HCEC 1CT (cell line): ENCODE measurements at regions not wholly inside any gene's neighbourhood (a gene's known extent, or its start where the extent isn't known, plus 50 kb on each side); places are given as distances from the start of the nearest gene placed in this dataset.
"Not testable (repeated sequence)": the region's sequence is repeated elsewhere in the genome, so short reads cannot be mapped to it uniquely, and the experiment has no call there.

ENCODE experiments used
- DNase-seq: peaks from one replicate; pipeline ENCODE4 v3.0.0-alpha.2; 2017

DNA sequence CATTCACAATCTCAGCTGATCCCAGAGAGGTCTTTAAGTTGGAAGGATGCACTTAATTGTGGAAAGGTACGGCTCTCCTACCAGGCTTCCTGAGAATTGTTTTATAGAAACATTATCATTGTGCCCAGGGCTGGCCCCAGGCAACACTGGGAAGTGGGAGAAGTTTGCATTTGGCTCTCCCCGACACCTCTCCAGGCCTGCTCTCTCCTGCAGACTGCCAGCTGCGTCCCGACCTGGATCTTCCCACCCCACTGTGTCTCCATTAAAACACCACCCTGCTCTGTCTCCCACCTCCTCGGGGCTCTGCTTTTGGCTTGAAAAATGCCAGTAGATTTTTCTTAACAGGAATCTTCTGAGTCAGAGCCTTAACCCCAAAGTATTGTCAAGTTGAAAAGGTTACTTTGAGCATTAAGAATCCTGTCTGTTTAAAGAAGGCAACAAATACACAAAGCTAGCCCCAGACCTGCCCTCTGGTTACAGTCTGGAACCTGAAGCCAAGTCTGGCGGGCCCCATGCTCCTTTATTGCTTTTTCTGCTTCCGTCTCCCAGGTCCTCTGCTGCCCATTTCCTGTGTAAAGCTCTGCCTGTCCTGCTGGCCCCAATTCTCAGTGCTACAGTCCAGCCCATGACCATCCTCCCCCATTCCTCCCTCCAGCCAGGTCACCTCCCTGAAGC, 530.2 kb downstream of the SOX6 start:
- DNase-seq = no peak

DNA sequence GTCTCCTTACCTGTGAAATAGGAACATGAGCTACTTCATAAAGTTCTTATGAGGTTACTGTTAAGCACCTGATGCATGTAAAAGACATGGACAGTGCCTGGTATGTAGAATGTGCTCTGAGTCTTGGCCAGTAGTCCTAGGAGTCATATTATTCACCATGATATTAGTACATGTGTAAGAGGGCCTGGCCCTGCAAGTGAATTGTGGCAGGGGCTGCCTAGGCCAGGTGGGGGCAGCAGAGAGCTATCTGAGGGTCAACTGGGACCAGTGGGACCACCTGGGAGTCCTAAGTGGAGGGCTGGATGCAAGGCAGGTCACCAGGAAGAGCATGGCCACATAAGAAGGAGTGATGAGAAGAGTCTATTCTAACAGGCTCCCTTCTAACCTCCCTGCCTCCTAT, 529.5 kb downstream of the SOX6 start:
- DNase-seq = no peak

DNA sequence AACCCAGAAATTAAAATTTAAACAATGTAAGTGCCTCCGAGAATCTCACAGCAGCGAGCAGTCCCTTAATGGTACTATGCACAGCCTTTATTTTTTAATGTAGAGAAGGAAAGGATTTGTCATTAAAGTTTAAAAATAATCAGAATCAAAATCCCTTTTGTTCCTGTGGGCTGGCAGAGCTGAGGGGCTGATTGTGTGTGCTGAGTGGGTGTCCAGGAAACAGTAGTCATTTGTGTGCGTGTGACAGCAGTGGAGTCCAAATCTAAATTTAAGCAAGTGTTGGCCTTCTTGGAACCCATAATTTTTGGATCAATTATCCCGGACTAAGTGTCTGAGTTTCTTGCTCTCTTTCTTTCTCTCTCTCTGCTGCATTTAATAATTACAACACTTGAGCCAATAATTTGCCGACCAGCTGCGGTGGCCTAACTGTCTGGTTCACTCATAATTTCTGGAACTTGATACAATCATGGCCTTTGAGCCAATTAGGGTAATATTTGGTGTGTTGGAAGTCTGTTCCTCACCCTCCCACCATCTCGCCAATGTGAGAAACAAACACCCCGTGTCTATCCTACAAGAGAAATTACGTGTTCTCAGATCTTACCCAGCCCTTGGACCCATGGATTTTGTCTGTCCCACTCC, 528.0 kb downstream of the SOX6 start:
- no peak for DNase-seq

DNA sequence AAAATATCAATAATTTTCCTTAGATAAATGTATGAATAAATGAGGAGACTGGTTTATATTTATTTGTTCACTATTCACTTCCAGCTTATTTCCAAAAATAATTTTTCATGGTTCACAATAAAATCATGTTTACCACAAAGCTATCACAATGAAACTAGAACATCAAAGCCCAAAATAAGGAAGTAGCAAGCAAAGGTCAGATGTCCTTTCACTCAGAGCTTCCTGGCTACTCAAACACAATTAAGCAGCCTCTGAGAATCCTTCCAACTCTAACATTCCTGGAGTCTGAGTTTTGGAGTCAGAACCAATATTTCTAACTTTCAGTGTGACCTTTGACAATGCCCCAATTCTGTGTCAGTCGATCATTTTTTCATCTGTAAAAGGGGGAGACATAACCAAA, 527.0 kb downstream of the SOX6 start:
- DNase-seq = no peak

DNA sequence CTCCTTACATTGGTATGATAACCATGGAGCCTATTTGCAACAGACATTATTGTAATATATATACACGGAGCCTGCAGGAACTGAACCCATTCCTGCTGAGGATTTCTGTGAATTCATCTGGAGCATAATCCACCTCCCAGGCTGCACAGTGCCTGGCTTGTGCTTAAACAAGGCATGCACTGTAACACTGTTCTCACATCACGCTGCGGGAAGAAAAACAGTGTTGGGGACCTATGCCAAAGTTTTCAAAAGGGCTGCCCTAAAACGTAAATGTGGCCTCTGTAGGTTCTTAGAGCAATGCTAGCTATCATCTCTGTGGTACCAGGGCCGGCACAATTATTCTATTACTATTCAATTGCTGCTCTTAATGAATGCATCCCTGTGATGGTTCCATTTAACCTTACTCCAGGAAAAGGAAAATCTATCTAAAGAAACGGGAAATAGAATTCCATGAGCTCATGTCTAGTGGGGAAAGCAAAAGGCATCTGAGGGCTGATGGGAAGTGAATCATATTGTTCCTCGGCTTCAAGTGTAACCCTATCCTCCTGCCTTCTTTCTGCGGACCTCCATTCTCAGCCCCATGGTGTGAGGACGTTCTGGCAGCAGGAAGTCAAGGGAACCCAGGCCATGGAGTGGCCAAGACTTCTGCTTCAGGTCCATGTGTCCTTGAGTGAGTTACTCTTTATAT, 525.5 kb downstream of the SOX6 start:
- DNase-seq = no peak

DNA sequence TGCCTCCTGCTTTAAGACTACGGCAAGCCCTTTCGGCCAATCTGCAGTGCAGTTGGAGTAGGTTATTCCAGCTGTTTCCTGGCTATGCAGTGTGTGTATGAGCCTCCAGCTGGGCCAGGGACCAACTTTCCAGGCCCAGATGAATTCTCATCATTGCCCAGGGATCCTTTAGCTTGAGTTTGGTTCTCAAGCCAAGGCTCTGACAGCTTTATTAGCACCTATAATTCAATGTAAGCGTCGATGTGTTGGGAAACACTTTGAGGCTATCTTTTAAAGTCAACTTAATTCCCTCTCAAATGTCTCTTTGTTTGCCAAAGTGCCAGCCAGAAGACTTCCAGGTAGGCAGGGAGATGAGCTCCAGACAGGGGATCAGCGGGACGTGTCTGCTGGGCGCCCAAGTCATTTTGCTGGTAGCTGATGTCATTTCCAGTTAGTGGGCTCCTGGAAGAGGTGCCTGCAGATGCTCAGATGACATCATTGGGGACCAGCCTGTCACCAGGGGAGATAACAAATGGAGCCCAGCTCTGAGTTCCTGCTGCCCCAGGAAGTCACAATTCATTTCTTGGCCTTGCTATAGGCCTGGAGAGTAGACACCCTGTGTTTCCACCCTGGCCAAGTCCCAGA, 520.4 kb downstream of the SOX6 start:
- no peak for DNase-seq

DNA sequence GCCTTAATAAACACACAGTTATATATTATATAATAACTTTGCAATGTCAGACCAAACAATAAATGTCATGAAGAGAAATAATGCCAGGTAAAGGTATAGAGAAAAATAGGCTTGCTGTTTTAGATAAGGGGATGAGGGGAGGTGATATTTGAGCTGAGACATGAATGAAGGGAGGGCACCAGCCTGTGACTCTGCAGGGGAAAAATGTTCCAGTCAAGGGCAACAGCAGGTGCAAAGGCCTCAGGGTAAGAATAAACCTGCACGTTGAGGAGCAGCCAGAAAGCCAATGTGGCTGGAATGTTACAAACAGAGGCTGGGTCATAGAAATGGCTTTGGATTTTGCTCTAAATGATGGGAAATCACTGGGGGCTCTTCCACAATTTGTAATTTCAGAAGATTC, 519.6 kb downstream of the SOX6 start:
- DNase-seq = no peak

DNA sequence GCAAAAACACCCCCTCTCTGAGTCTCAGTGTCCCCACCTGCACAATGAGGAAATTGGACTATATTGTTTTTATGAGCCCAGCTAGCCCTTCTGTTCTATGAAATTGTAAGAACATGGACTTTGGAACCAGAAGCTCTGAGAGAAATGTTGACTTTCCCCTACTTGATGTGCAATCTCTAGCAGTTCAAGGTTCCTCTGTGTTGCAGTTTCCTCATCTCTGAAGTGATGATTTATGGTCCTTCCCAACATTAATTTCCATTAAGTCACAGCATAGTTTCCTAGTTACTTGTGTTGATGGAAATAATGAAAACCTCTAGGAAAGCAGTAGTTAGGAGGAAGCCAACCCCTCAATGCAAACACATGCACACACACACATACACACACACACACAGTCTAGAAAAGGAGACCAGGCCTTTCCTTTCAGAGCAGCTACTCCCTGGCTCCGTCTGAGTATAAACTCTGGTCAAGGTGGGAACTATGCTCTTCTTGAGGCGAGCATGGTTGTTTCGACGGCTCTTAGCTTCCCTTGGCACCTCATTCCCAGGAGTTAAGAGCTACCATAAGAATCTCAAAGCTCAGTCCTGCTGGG, 518.4 kb downstream of the SOX6 start:
- DNase-seq = no peak

DNA sequence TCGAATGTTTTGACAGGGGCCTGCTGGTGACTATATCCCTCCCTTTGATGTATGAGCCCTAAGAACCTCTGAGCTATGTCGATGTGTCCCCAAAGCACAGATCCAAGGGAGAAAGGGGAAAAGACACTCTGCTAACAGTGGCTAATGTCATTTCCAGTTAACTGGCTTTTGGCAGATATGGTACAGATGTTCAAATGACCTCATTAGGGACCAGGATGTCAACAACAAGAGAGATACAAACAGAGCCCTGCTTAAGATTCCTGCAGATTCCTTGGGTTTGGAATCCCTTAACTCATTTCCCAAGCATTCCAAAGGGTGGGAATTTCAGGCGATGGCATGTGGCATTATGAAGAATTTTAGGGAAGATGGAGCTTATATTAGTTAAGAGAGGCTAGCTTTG, 517.3 kb downstream of the SOX6 start:
- no peak for DNase-seq

DNA sequence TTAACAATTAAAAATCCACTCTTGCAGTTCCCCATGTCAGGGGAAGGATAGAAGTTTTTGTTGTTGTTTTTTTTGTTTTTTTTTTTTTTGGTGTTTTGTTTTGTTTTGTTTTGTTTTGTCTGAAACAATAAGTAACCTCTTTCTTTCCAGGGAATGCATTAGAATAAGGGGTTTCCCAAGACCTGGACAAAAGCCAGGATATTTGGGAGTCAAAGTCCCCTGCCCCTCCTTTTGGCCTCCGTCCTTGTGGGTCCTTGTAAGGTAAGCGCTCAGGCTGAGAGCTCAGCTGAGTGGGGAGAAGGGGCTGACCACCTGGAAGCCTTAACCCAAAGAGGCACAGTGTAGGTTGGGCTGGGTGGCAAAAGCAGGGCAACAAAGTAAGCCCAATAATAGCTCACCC, 515.4 kb downstream of the SOX6 start:
- no peak for DNase-seq

DNA sequence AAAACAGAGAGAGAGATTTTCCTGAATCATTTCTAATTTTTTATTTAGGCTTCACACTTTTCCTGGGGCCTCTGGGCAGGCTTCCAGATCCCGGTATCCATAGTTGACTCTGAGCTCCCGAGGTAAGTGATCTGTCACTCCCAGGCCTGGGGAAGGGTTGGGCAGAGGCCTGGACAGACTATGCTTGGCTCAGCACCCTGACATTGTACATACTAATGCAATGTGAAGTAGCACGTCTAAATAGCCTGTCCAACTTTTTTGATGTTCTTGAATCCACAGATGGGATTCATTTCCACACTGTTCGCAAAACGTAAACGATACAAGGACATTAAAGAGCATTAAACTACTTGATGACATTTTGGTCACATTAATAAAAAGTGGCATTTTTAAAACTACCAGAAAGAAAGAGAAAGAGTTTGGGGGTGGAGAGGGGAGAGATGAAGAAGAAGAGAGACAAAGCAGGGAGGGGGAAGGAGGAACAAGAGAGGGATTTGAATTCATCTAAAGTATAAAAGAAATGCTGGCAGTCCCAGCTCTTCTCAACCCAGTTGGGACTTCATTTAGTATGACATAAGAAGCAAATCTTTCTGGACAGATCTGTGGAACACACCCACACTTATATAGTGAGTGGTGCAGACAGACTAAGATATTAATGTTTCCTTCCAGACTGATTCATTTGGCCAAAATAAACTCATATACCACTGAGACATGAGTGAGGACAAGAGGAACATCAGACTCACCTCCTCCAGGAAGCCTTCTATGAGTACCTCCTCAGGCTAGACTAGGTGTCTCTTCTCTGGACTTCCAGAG, 514.2 kb downstream of the SOX6 start:
- DNase-seq = no peak

DNA sequence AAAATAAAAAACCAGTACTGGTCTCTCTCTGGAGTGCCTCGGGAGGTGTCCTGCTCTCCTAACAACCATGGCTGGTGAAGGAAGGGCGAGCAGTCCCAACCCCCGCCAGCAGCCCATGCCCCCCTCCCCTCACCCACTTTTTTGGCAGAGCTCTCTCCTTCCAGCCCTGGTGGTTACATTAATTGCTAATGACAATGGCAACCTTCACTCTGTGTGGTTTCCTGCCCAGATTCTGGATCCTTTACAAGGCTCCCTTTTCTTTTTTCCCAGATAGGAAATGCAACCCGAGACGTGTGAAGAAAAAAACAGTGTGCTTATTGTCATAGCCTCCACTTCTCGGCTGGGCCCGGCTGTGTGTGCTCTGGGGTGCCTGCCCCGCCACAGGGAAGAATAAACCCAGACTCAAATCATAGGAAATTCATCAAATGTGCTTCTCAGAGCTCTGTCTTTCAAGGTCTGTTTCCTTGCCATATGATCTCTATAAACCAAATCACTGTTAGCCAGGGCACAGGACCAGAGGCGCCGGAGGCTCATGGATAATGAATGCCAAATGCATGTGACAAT, 513.0 kb downstream of the SOX6 start:
- no peak for DNase-seq

DNA sequence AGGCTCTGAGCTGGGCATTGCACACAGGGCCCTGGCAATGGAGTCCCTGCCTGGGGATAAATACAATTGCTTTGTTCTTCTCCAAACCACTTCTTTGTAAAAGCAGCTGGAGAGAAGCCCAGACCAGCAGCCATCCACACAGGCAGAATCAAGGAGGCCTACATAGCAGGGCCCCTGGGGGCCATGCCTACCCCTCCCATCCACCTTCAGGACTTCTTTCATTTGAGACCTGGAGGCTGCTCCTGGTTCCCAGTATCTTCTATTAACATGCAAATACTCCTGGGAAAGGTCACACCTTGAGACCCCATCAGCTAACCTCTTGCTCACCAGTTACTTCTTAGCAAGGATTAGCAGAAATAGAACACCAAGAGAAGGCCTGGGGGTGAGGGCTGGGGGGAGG, 511.1 kb downstream of the SOX6 start:
- DNase-seq = no peak

DNA sequence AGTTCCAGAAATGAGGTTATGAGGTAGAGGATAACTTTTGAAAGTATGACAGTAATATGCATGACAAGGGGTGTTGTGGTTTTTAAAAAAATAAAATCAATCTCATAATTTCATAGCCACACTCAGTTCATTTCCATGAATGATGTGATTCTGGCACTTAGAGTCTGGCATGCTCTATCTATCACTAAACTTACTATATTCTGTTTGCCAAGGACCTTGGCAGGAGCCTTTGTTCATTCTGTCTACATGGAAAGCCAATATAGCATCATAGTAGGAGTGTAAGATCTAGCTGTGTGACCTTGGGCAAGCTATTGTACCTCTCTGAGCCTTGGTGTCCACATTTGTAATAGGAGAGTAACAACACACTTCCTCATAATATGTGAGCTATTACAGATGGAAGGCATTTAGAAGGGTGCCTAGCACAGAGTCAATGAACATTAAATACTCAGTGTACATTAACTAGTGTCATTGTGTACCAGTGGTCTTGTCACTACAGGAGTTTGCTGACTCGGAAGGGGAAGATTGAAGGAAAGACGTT, 507.6 kb downstream of the SOX6 start:
- no peak for DNase-seq

DNA sequence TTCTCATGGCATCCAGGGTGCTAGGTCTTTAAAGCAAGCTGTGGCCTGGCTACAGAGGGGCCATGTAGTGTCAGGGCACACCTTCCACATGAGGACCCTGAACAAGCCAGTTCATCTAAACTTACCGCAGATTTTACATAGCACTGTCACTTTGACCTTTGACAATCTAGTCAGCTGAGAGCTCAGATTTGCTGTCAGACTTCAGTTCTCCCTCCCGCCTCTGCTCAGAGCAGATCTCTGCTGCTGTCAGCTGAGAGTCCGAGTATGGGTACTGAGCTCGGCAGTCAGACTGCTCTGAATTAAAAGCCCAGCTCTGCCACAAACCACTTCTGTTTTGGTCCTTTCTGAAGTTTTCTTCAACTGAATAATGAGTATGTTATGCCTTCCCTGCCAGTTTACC, 507.1 kb downstream of the SOX6 start:
- DNase-seq = no peak

DNA sequence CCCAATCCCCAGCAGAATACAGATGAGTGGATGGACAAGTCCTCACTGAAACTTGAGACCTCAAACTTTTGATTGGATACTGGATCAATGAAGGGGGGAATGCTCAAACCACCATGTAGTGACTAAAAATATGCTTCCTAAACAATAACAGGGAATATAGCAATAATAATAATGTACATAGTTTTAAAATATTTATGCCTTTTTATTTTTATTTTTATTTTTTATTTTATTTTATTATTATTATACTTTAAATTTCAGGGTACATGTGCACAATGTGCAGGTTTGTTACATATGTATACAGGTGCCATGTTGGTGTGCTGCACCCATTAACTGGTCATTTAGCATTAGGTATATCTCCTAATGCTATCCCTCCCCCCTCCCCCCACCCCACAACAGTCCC, 506.0 kb downstream of the SOX6 start:
- not testable (repeated sequence) for DNase-seq

DNA sequence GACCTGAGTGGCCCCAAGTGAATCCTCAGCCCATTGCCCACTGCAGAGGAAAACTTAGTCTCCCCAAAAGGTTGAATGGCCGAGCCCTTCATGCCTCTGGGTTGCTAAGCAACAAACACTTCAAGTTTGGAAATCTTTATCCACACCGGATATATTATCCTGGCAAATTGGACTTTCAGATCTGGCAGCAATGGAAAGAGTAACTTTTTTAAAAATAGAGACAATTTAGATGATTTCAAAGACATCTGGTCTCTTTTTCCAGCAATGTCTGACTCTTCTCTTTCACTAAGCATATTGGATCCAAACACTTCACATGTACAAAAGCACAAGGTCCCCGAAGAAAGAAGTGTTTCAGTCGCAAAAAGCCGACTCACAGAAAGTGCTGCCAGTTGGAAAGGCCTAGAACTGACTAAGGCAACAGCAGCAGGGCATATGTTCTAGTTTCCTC, 505.3 kb downstream of the SOX6 start:
- no peak for DNase-seq

DNA sequence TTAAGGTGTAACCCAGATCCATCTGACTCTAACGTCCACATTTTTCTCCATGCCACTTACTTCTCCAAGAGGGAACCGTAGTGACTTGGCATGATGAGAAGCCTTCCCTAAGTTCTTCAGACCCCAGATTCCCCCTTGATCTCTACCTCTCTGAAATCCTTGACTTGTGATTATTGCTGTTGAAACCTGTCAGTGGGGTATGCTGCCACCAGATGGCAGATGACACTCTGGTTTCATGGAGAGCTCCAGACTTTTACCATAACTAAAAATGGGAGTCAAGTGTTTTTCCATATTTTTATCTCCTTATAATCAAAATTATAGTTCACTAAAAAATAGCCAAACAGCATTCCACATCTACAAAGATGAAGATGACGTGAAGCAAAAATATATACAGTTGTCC, 504.2 kb downstream of the SOX6 start:
- no peak for DNase-seq

DNA sequence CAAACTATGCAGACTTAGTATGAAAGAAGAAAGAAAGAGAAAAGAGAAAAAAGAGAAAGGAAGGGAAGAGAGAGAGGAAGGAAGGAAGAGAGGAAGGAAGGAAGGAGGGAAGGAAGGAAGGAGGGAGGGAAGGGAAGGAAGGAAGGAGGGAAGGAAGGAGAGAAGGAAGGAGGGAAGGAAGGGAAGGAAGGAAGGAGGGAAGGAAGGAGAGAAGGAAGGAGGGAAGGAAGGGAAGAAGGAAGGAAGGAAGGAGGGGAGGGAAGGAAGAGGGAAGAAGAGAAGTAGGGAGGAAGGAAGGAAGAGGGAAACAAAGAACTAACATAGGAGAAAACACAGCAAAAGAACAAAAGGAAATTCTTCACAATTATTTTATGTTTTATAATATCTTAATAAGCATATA, 502.1 kb downstream of the SOX6 start:
- no peak for DNase-seq

DNA sequence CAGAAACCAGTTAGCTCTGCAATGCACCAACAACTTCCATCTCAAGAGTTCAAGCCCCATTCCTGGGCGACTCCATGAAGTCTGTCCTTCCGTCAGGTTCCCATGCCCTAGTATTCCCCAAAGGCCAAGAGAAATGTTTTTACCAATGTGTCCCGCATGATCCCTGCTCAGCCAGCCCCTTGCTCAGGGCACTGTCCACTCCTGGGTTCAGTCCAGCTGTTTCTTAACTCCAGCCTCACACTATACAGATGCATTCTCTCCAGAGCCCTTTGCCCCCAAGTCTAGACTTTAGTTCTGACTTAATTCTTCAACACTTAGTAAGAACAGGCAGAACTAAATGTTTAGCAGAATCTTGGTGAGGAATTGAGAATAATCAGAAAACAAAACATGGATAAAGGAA, 497.5 kb downstream of the SOX6 start:
- DNase-seq = no peak

DNA sequence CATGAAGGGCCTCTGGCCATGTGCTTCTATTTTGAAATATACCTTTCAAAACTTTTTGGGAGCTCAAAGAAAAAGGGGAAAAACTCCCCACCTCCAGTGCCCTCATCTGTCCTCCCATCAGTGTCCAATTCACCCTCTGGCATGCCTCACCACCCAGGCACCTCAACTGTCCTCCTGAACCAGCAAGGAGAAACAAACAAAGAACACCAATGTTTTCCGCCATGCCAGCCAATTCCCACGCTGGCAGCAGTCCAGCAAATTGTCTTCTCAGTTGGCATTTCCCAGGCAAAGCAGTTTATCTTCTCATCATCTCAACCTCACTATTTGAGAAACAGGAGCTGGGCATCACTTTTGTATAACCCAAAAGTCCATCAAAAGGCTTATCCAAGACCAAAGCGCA, 496.9 kb downstream of the SOX6 start:
- no peak for DNase-seq

DNA sequence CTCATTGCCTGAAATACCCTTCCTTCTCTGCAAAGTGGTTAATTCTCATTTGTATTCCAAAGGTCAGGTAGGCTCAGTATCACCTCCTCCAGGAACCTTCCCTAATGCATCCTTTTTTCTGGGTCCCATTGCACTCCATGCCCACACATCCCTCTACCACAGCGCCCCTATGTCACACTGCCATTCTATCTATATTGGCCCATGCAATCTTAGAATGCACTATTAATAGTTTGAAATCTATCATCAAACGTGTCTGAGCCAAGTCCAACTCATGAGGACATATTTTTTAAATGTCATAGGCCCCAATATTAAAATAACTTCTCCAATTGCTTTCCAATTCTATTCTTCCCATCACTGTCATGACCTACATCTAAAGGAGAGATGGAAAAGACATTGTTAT, 495.1 kb downstream of the SOX6 start:
- DNase-seq = no peak
